SK-N-SH (cell line): ENCODE measurements at regions not wholly inside any gene's neighbourhood (a gene's known extent, or its start where the extent isn't known, plus 50 kb on each side); places are given as distances from the start of the nearest gene placed in this dataset.

ENCODE experiments used
- CTCF ChIA-PET: fragments of 300-600, 350-600 bp; formaldehyde crosslinking; extraction: SDS; loops from one replicate; lab custom pipeline; 2021; lab: Yijun Ruan, JAX
- POLR2A ChIA-PET: fragments of 350-600 bp; sonication (Branson Sonifier 250); formaldehyde crosslinking; extraction: SDS; loops from one replicate; lab custom pipeline; 2020; ENCODE audit warnings: antibody characterized with exemption, inconsistent platforms; lab: Yijun Ruan, JAX
- DNase-seq: peaks from one replicate; pipeline ENCODE4 v3.0.0; 2012
- H2AFZ ChIP-seq: fragments of 200-600 bp; sonication (generic); 2 replicates; pipeline ENCODE4 v1.8.1; 2016; ENCODE audit warnings: antibody characterized with exemption, mild to moderate bottlenecking, low read depth
- H3F3A ChIP-seq: fragments of 200-600 bp; sonication (generic); replicated peaks from 2 replicates; pipeline ENCODE3; 2016; ENCODE audit warnings: antibody characterized with exemption, mild to moderate bottlenecking; ENCODE audit not compliant: insufficient read depth
- H3K27ac ChIP-seq, 2 experiments: fragments of 200-500 bp in 1 of 2; fragments of 200-600 bp in 1 of 2; sonication (Bioruptor generic) in 1 of 2; sonication (generic), shearing (Covaris generic) in 1 of 2; 2 replicates each; pipeline versions ENCODE4 v1.5.1 to v1.6.1; 2014 to 2016; ENCODE audit warnings: low read depth in 2 of 2, inconsistent platforms in 1 of 2, low read length in 1 of 2, mild to moderate bottlenecking in 1 of 2, mixed read lengths in 1 of 2
- H3K27me3 ChIP-seq: fragments of 200-600 bp; sonication (generic), shearing (Covaris generic); 2 replicates; pipeline ENCODE4 v1.6.1; 2016; ENCODE audit warnings: mixed run types; ENCODE audit not compliant: insufficient read depth
- H3K36me3 ChIP-seq, 2 experiments: fragments of 200-500 bp in 1 of 2; fragments of 200-600 bp in 1 of 2; sonication (Bioruptor generic) in 1 of 2; sonication (generic) in 1 of 2; replicated peaks in 1 of 2; 2 replicates each; pipeline versions ENCODE3 to v1.5.1; 2014 to 2016; ENCODE audit warnings: low read length in 1 of 2, mild to moderate bottlenecking in 1 of 2; ENCODE audit not compliant: insufficient read depth in 2 of 2, control insufficient read depth in 1 of 2
- H3K4me1 ChIP-seq, 2 experiments: fragments of 200-500 bp in 1 of 2; fragments of 200-600 bp in 1 of 2; sonication (Bioruptor generic) in 1 of 2; sonication (generic), shearing (Covaris generic) in 1 of 2; 2 replicates each; pipeline versions ENCODE4 v1.5.1 to v1.6.1; 2014 to 2016; ENCODE audit warnings: low read depth in 1 of 2, low read length in 1 of 2, mixed run types in 1 of 2; ENCODE audit not compliant: insufficient read depth in 2 of 2, control insufficient read depth in 1 of 2
- H3K4me2 ChIP-seq: fragments of 200-600 bp; sonication (generic), shearing (Covaris generic); 2 replicates; pipeline ENCODE4 v1.6.1; 2017; ENCODE audit warnings: mixed run types
- H3K4me3 ChIP-seq, 2 experiments: fragments of 200-500 bp in 1 of 2; fragments of 200-600 bp in 1 of 2; sonication (Bioruptor generic) in 1 of 2; sonication (generic), shearing (Covaris generic) in 1 of 2; 2 replicates each; pipeline versions ENCODE4 v1.5.1 to v1.8.1; 2014 to 2016; ENCODE audit warnings: low read depth in 2 of 2, inconsistent platforms in 1 of 2, low read length in 1 of 2, mild to moderate bottlenecking in 1 of 2, mixed read lengths in 1 of 2, moderate library complexity in 1 of 2
- H3K79me2 ChIP-seq: fragments of 200-600 bp; sonication (generic); 2 replicates; pipeline ENCODE4 v1.8.1; 2017; ENCODE audit warnings: mild to moderate bottlenecking; ENCODE audit not compliant: insufficient read depth
- H3K9ac ChIP-seq: fragments of 200-600 bp; sonication (generic); 2 replicates; pipeline ENCODE4 v1.6.1; 2017; ENCODE audit warnings: mixed run types
- H3K9me2 ChIP-seq: fragments of 200-600 bp; sonication (generic); 2 replicates; pipeline ENCODE4 v1.6.1; 2017; ENCODE audit warnings: mixed run types
- H3K9me3 ChIP-seq: fragments of 200-600 bp; sonication (generic); 2 replicates; pipeline ENCODE4 v1.6.1; 2017; ENCODE audit warnings: mixed run types, mild to moderate bottlenecking, moderate library complexity
- H4K20me1 ChIP-seq: fragments of 200-600 bp; sonication (generic); 2 replicates; pipeline ENCODE4 v1.6.1; 2017; ENCODE audit warnings: mild to moderate bottlenecking, mixed run types; ENCODE audit not compliant: insufficient read depth
- CHD2 ChIP-seq: fragments of 150-350 bp; IDR thresholded peaks from 2 replicates; pipeline ENCODE4 v1.6.1; 2018; ENCODE audit warnings: low read length; ENCODE audit not compliant: partially characterized antibody
- EP300 ChIP-seq, 2 experiments: IDR thresholded peaks; 2 replicates each; pipeline versions ENCODE4 v1.4.0 to v1.6.1; 2012; ENCODE audit warnings: borderline replicate concordance in 1 of 2, low read depth in 1 of 2, low read length in 1 of 2
- FOSL2 ChIP-seq: IDR thresholded peaks from 2 replicates; pipeline ENCODE4 v1.4.0; 2012; ENCODE audit warnings: low read depth, mild to moderate bottlenecking, moderate library complexity, borderline replicate concordance
- FOXJ3 ChIP-seq: sonication (generic); formaldehyde crosslinking; IDR thresholded peaks from 2 replicates; pipeline ENCODE4 v1.5.1; 2020; ENCODE audit warnings: mild to moderate bottlenecking, missing genetic modification reagents
- FOXM1 ChIP-seq: IDR thresholded peaks from 2 replicates; pipeline ENCODE4 v1.4.0; 2012; ENCODE audit warnings: low read depth, mild to moderate bottlenecking
- GATA2 ChIP-seq: sonication (generic); formaldehyde crosslinking; IDR thresholded peaks from 2 replicates; pipeline ENCODE4 v1.5.0; 2020; ENCODE audit warnings: mild to moderate bottlenecking, missing genetic modification reagents
- JUND ChIP-seq: IDR thresholded peaks from 2 replicates; pipeline ENCODE4 v1.4.0; 2012
- POLR2AphosphoS5 ChIP-seq: IDR thresholded peaks from 2 replicates; pipeline ENCODE4 v1.6.1; 2012; ENCODE audit warnings: low read depth, low read length
- RAD21 ChIP-seq: IDR thresholded peaks from 2 replicates; pipeline ENCODE4 v1.6.1; 2012; ENCODE audit warnings: mild to moderate bottlenecking, low read length
- RCOR1 ChIP-seq: fragments of 150-350 bp; IDR thresholded peaks from 2 replicates; pipeline ENCODE4 v1.6.1; 2017; ENCODE audit warnings: antibody characterized with exemption, low read length
- SIN3A ChIP-seq: IDR thresholded peaks from 2 replicates; pipeline ENCODE4 v1.6.1; 2012; ENCODE audit warnings: low read depth, mild to moderate bottlenecking, low read length, moderate library complexity, borderline replicate concordance
- SMC3 ChIP-seq: IDR thresholded peaks from 2 replicates; pipeline ENCODE4 v1.6.1; 2012; ENCODE audit warnings: low read depth, low read length, improper control_type of control experiment
- TCF12 ChIP-seq: IDR thresholded peaks from 2 replicates; pipeline ENCODE4 v1.4.0; 2012
- TEAD4 ChIP-seq: IDR thresholded peaks from 2 replicates; pipeline ENCODE4 v1.4.0; 2012; ENCODE audit warnings: mild to moderate bottlenecking, borderline replicate concordance; ENCODE audit not compliant: insufficient read depth
- YY1 ChIP-seq: IDR thresholded peaks from 2 replicates; pipeline ENCODE4 v1.4.0; 2012; ENCODE audit warnings: low read depth, mild to moderate bottlenecking
- WGBS: methylation state at CpG from one replicate; pipeline ENCODE4 v1.1.6; 2017; ENCODE audit warnings: low lambda C conversion rate; 5-methylcytosine and 5-hydroxymethylcytosine counted together
- TF ChIP-seq, protein P1 (sequence below): IDR thresholded peaks from 2 replicates; pipeline ENCODE4 v1.4.0; 2012; ENCODE audit warnings: low read depth
- TF ChIP-seq, protein P2 (sequence below): IDR thresholded peaks from 2 replicates; pipeline ENCODE4 v1.6.1; 2012; ENCODE audit warnings: mild to moderate bottlenecking, low read depth, low read length, moderate library complexity
- TF ChIP-seq, protein P3 (sequence below): fragments of 150-350 bp; IDR thresholded peaks from 2 replicates; pipeline ENCODE4 v1.6.1; 2016; ENCODE audit warnings: mild to moderate bottlenecking, low read depth, low read length
- TF ChIP-seq, protein P4 (sequence below): IDR thresholded peaks from 2 replicates; pipeline ENCODE4 v1.4.0; 2012; ENCODE audit warnings: low read depth, borderline replicate concordance
- TF ChIP-seq, protein P5 (sequence below): IDR thresholded peaks from 2 replicates; pipeline ENCODE4; 2012

DNA sequence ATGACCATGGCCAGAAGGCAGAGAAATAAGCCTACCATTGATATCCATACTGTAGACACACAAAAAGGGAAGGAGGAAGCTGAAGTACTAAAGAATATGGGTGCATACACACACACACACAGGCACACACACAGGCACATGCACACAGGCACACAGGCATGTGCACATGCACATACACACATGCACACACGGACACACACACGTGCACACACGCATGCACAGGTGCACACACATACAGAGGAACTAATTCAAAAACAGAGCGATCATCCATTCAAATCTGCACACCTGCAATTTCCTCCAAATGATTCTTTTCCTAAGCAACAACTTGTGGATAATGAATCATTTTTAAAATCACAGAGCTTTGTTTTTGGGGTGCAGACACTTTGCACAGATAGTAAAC is 166.7 kb upstream of the ADARB2 start (continued):
- TF ChIP-seq POLR2AphosphoS5 = no peak
- TF ChIP-seq FOXM1 = no peak

DNA sequence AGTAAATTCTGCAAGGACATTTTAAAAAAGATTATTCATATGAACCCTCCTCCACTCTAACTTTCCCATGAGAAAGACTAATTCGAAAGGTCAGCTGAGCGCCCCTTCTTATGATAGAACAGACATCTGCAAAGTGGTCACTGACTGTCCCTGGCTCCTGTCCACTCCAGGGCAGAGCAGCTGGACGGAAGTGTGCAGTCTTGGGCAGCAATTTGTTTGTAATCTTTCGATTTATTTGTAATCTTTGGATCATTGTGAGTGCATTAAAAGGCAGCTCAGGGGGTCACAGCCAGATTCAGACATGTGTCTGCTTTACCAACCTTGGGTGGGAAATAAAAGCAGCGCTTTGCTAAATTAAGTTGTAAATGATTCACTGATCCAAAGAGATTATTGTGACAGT is 158.8 kb upstream of the ADARB2 start:
- no peak overlapping the region for H3K4me2 ChIP-seq
- H2AFZ ChIP-seq = no peak overlapping the region
- ChIA-PET CTCF (interaction anchor here (0.7 to 1.0 kb wide), 2 partner anchors 22 to 1148 kb away, joined by 3 read pairs; no protein-coding TSS in a partner anchor), POLR2A (interaction anchor here (0.9 kb wide), 1 partner anchor 130 kb away, joined by 3 read pairs; no protein-coding TSS in a partner anchor)
- no peaks in the 10 kb centered on the region for H3K79me2 ChIP-seq
- DNase-seq = peak; percentile 69
- no peaks in the 10 kb centered on the region for H4K20me1 ChIP-seq
- peak overlapping the region in 1 of 2 experiments; percentile 89; a peak in 2 of 4 replicates for H3K27ac ChIP-seq
- H3K9ac ChIP-seq = no peak overlapping the region
- H3K4me1 ChIP-seq = peaks cover 0 to 12% of the 10 kb centered on the region in 2 experiments; a peak in 2 of 4 replicates
- no peaks in the 10 kb centered on the region for H3K9me2 ChIP-seq
- no peaks in the 10 kb centered on the region for H3K27me3 ChIP-seq
- no peaks in the 10 kb centered on the region for H3K36me3 ChIP-seq
- peak; percentile 96 for TF ChIP-seq GATA2 (CRISPR knock-in tag)
- 0 out of 2 replicates have a peak, but pooled peaks have one; percentile 11 for TF ChIP-seq TCF12
- TF ChIP-seq EP300 (IDR thresholded peaks at IDR 0.05; ENCODE audit: borderline replicate concordance in 1 of 2, low read depth in 1 of 2, low read length in 1 of 2) = peak in 1 of 2 experiments; percentile 89; a peak in 2 of 4 replicates
- peak; percentile 68; the same call in 1 of the 2 replicates for TF ChIP-seq FOXJ3 (CRISPR knock-in tag)
- peak; percentile 85 for TF ChIP-seq RCOR1
- TF ChIP-seq FOSL2 = no peak
- no peak for TF ChIP-seq YY1
- peak; percentile 36 for TF ChIP-seq CHD2
- TF ChIP-seq RAD21 = peak; percentile 31; the same call in 1 of the 2 replicates
- TF ChIP-seq, protein P1, sequence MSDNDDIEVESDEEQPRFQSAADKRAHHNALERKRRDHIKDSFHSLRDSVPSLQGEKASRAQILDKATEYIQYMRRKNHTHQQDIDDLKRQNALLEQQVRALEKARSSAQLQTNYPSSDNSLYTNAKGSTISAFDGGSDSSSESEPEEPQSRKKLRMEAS = no peak
- no peak for TF ChIP-seq TEAD4
- H3K9me3 ChIP-seq = no peaks in the 10 kb centered on the region
- no peaks in the 10 kb centered on the region for H3F3A ChIP-seq
- WGBS = 5% methylated on average over 5 of the region's 5 CpGs
- no peak overlapping the region for H3K4me3 ChIP-seq

DNA sequence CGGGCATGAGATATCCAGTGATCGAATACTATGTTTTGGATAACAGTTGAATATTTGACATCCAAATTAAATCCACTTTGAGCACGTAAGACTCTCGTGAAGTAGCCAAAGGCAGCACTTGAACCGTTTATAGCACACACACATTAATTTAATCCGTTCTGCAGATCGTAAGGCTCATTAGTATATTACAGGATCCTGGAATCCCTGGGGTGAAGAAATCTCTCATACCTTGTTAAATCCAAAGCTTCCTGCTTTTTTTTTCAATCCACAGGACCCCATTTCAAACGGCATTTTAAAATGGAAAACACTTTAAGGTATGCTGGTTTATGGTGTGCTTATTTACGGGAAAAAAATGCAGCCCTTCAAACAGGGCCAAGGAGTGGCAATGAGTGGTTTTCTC is 158.4 kb upstream of the ADARB2 start:
- Histone ChIP-seq H3K4me2 (no peak overlapping the region), H2AFZ (no peak overlapping the region), H3K4me1 (peaks cover 0 to 12% of the 10 kb centered on the region in 2 experiments; a peak in 2 of 4 replicates), H3K36me3 (no peaks in the 10 kb centered on the region), H3K9ac (no peak overlapping the region), H3K9me3 (no peaks in the 10 kb centered on the region), H3F3A (no peaks in the 10 kb centered on the region), H3K27me3 (no peaks in the 10 kb centered on the region), H3K9me2 (no peaks in the 10 kb centered on the region), H4K20me1 (no peaks in the 10 kb centered on the region), H3K4me3 (no peak overlapping the region), H3K27ac (peak overlapping the region in 1 of 2 experiments; percentile 87; a peak in 2 of 4 replicates), H3K79me2 (no peaks in the 10 kb centered on the region)
- POLR2A ChIA-PET = no interaction called here
- WGBS = 38% methylated on average over 9 of the region's 9 CpGs
- CTCF ChIA-PET = interaction anchor here (1.0 kb wide), 1 partner anchor 22 kb away, joined by 3 read pairs; no protein-coding TSS in a partner anchor
- DNase-seq = no peak
- TF ChIP-seq, protein P2, sequence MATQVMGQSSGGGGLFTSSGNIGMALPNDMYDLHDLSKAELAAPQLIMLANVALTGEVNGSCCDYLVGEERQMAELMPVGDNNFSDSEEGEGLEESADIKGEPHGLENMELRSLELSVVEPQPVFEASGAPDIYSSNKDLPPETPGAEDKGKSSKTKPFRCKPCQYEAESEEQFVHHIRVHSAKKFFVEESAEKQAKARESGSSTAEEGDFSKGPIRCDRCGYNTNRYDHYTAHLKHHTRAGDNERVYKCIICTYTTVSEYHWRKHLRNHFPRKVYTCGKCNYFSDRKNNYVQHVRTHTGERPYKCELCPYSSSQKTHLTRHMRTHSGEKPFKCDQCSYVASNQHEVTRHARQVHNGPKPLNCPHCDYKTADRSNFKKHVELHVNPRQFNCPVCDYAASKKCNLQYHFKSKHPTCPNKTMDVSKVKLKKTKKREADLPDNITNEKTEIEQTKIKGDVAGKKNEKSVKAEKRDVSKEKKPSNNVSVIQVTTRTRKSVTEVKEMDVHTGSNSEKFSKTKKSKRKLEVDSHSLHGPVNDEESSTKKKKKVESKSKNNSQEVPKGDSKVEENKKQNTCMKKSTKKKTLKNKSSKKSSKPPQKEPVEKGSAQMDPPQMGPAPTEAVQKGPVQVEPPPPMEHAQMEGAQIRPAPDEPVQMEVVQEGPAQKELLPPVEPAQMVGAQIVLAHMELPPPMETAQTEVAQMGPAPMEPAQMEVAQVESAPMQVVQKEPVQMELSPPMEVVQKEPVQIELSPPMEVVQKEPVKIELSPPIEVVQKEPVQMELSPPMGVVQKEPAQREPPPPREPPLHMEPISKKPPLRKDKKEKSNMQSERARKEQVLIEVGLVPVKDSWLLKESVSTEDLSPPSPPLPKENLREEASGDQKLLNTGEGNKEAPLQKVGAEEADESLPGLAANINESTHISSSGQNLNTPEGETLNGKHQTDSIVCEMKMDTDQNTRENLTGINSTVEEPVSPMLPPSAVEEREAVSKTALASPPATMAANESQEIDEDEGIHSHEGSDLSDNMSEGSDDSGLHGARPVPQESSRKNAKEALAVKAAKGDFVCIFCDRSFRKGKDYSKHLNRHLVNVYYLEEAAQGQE = no peak
- TF ChIP-seq JUND = no peak
- TF ChIP-seq, protein P3, sequence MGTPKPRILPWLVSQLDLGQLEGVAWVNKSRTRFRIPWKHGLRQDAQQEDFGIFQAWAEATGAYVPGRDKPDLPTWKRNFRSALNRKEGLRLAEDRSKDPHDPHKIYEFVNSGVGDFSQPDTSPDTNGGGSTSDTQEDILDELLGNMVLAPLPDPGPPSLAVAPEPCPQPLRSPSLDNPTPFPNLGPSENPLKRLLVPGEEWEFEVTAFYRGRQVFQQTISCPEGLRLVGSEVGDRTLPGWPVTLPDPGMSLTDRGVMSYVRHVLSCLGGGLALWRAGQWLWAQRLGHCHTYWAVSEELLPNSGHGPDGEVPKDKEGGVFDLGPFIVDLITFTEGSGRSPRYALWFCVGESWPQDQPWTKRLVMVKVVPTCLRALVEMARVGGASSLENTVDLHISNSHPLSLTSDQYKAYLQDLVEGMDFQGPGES = no peak
- TF ChIP-seq, protein P1 = no peak
- TF ChIP-seq, protein P4, sequence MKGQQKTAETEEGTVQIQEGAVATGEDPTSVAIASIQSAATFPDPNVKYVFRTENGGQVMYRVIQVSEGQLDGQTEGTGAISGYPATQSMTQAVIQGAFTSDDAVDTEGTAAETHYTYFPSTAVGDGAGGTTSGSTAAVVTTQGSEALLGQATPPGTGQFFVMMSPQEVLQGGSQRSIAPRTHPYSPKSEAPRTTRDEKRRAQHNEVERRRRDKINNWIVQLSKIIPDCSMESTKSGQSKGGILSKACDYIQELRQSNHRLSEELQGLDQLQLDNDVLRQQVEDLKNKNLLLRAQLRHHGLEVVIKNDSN = no peak
- TF ChIP-seq TCF12 = no peak
- TF ChIP-seq SMC3 = no peak
- no peak for TF ChIP-seq CHD2
- no peak for TF ChIP-seq SIN3A
- TF ChIP-seq, protein P5, sequence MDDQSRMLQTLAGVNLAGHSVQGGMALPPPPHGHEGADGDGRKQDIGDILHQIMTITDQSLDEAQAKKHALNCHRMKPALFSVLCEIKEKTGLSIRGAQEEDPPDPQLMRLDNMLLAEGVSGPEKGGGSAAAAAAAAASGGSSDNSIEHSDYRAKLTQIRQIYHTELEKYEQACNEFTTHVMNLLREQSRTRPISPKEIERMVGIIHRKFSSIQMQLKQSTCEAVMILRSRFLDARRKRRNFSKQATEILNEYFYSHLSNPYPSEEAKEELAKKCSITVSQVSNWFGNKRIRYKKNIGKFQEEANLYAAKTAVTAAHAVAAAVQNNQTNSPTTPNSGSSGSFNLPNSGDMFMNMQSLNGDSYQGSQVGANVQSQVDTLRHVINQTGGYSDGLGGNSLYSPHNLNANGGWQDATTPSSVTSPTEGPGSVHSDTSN = no peak
